Heart right ventricle (tissue), 16 donors: ENCODE measurements at regions not wholly inside any gene's neighbourhood (a gene's known extent, or its start where the extent isn't known, plus 50 kb on each side); places are given as distances from the start of the nearest gene placed in this dataset.

Experiments used
- ATAC-seq, 8 donors: fragments of 200-7000 bp; cut with Tn5 transposase; one replicate each; pipeline ENCODE4 v1.9.1; 2020; ENCODE audit warnings: mild to moderate bottlenecking in 8 of 8, moderate library complexity in 8 of 8, moderate number of reproducible peaks in 1 of 8
- DNase-seq, 2 donors: peaks; one replicate each; pipeline ENCODE4 v3.0.0-alpha.2; 2020
- H3K27ac ChIP-seq, 10 donors: fragments of 200-600 bp; sonication (generic) in 2 of 10; one replicate each; pipeline versions ENCODE4 v1.5.0 to v1.8.0; 2020 to 2022; ENCODE audit warnings: mild to moderate bottlenecking in 3 of 10
- H3K27me3 ChIP-seq, 7 donors: fragments of 200-600 bp; one replicate each; pipeline ENCODE4 v1.8.0; 2021 to 2022; ENCODE audit warnings: mild to moderate bottlenecking in 2 of 7
- H3K36me3 ChIP-seq, 9 donors: fragments of 200-600 bp; sonication (generic) in 1 of 9; one replicate each; pipeline versions ENCODE4 v1.5.0 to v1.8.0; 2020 to 2022; ENCODE audit warnings: mild to moderate bottlenecking in 2 of 9
- H3K4me1 ChIP-seq, 9 donors: fragments of 200-600 bp; sonication (generic) in 1 of 9; one replicate each; pipeline versions ENCODE4 v1.5.0 to v1.8.0; 2020 to 2022; ENCODE audit warnings: mild to moderate bottlenecking in 4 of 9
- H3K4me3 ChIP-seq, 10 donors: fragments of 200-600 bp; sonication (generic) in 2 of 10; one replicate each; pipeline versions ENCODE4 v1.5.0 to v1.8.0; 2020 to 2022; ENCODE audit warnings: mild to moderate bottlenecking in 7 of 10, moderate library complexity in 2 of 10
- H3K9me3 ChIP-seq, 11 donors: fragments of 200-600 bp in 10 of 11; sonication (generic) in 2 of 11; one replicate each; pipeline versions ENCODE4 v1.5.0 to v1.8.0; 2013 to 2022; ENCODE audit warnings: mild to moderate bottlenecking in 2 of 11, control low read depth in 1 of 11, moderate library complexity in 1 of 11
- CTCF ChIP-seq, 9 donors: fragments of 200-600 bp; sonication (generic) in 2 of 9; IDR thresholded peaks; one replicate each; pipeline versions ENCODE4 v1.5.0 to v1.8.0; 2021 to 2022; ENCODE audit warnings: antibody characterized with exemption in 9 of 9, mild to moderate bottlenecking in 5 of 9, moderate library complexity in 1 of 9
- WGBS, 2 donors: extraction: QIAGEN DNeasy Blood & Tissue Kit; methylation state at CpG; one replicate each; pipeline ENCODE4 v1.1.7; 2013; ENCODE audit warnings: inconsistent platforms in 1 of 2; 5-methylcytosine and 5-hydroxymethylcytosine counted together
- intact Hi-C, 10 donors: fragments of 100-400 bp; cut with DNase I; formaldehyde crosslinking; loops; one replicate each; pipeline versions ENCODE4 v1.11.1 to v1.14.2; 2022
- donor health status: Arrhythmogenic right ventricular cardiomyopathy.
- donor health status: ischemic (EF 13 %, LVEDD 7.1; RV severe dilation, severe dysfunction).
- donor health status: healthy with polysubstance abuse.
- donor health status: DM: no; HTN: yes; CAD: no.
- donor health status: DM: no; HTN: no; CAD: no.
- donor health status: ischemic (EF 25% LVEDD 6.9; RV normal size, moderate dysfunction).
- donor health status: ischemic (EF 25% LVEDD 5.7; RV mildly dilated, moderate dysfunction).
- donor health status: healthy.
- donor health status: DM: yes; HTN: yes; CAD: no.
- donor health status: Ischemic cardiomyopathy.
- donor health status: ischemic (EF 35%, LVEDD 5.7; RV mildly dilated, moderate dysfunction).
- donor health status: nonischemic (EF 11% LVEDD 7.7; RV severe dilation, severe dysfunction).
- donor health status: DM: yes; HTN: yes; CAD: no.
- donor health status: PGD.
- donor health status: ischemic (EF 29% LVEDD 5.4; RV normal size, mild dysfunction).
- donor health status: nonischemic (EF 23%, LVEDD 6.1; RV moderate dilation, normal function).

DNA sequence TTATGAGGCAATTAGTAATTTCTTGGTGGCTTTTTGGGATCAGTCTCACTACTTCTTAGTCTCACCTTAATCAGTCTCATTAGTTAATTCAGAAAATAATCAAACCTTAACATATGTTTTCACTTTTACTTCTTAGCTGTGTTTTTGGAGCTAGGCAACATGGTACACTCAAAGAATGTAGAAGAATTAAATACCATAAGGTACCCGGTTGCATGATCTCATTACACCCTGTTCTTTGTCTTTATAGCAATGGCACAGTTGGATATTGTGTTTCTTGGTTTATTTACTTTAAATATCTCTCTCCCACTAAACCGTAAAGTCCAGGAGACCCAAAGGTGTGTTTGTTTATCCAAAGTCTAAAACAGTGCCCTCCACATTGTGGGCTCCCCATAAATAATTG is 132.3 kb downstream of the TNFSF18 start:
- Histone ChIP-seq H3K4me3 (no peak overlapping the region), H3K27ac (no peak overlapping the region), H3K27me3 (no peaks in the 10 kb centered on the region), H3K36me3 (no peaks in the 10 kb centered on the region), H3K4me1 (peaks cover 0 to 10% (median 0%) of the 10 kb centered on the region in 9 donors), H3K9me3 (peaks cover 0 to 5% (median 2%) of the 10 kb centered on the region in 11 donors)
- intact Hi-C loops = no loop called here
- 91% methylated on average over 2 of the region's 2 CpGs for WGBS, 2 donors
- TF ChIP-seq CTCF (IDR thresholded peaks at IDR 0.05) = no peak
- no peak for DNase-seq
- no peak for ATAC-seq

DNA sequence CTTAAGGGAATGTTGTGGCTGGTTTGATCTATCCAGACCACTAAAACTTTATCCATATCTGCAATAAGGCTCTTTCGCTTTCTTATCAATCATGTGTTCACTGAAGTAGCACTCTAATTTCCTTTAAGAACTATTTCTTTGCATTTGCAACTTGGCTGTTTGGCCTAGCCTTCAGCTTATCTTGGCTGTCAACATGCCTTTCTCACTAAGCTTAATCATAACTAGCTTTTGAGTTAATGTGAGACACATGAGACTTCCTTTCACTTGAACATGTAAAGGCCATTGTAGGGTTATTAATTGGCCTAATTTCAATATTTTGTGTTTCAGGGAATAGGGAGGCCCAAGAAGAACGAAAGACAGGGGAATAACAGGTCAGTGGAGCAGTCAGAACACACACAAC is 124.7 kb downstream of the TNFSF18 start:
- no peak for TF ChIP-seq CTCF (IDR thresholded peaks at IDR 0.05)
- H3K36me3 ChIP-seq = no peaks in the 10 kb centered on the region
- ATAC-seq (no peak), DNase-seq (no peak)
- intact Hi-C loops = no loop called here
- WGBS, 2 donors = 65 to 69% methylated on average over 2 of the region's 2 CpGs
- no peaks in the 10 kb centered on the region for H3K27me3 ChIP-seq
- no peaks in the 10 kb centered on the region for H3K9me3 ChIP-seq
- peaks cover 0 to 6% (median 0%) of the 10 kb centered on the region in 9 donors for H3K4me1 ChIP-seq
- no peak overlapping the region for H3K4me3 ChIP-seq
- no peak overlapping the region for H3K27ac ChIP-seq

- DNase-seq (no peak), ATAC-seq (no peak)
- 66 to 81% methylated on average over 2 of the region's 2 CpGs for WGBS, 2 donors
- no peak overlapping the region for H3K4me3 ChIP-seq
- no peak for TF ChIP-seq CTCF (IDR thresholded peaks at IDR 0.05)
- no peaks in the 10 kb centered on the region for H3K27me3 ChIP-seq
- H3K4me1 ChIP-seq = peaks cover 0 to 17% (median 0%) of the 10 kb centered on the region in 9 donors
- intact Hi-C loops = no loop called here
- H3K27ac ChIP-seq = no peak overlapping the region
- no peaks in the 10 kb centered on the region for H3K36me3 ChIP-seq
- H3K9me3 ChIP-seq = no peaks in the 10 kb centered on the region
These were observed 122.3 kb downstream of the TNFSF18 start for GRCh38 chr1:172928412-172928811.

- intact Hi-C loops = no loop called here
- WGBS, 2 donors = 58 to 61% methylated on average over 2 of the region's 2 CpGs
- TF ChIP-seq CTCF (IDR thresholded peaks at IDR 0.05) = no peak
These were observed 121.7 kb downstream of the TNFSF18 start for GRCh38 chr1:172929006-172929405.

More at GRCh38 chr1:172929006-172929405, 121.7 kb downstream of the TNFSF18 start:
- ATAC-seq (no peak), DNase-seq (no peak)
- Histone ChIP-seq H3K27ac (no peak overlapping the region), H3K9me3 (no peaks in the 10 kb centered on the region), H3K27me3 (no peaks in the 10 kb centered on the region), H3K4me3 (no peak overlapping the region), H3K4me1 (peaks cover 0 to 23% (median 3%) of the 10 kb centered on the region in 9 donors), H3K36me3 (no peaks in the 10 kb centered on the region)
